ENCODE measurements at regions not wholly inside any gene's neighbourhood (a gene's known extent, or its start where the extent isn't known, plus 50 kb on each side); places are given as distances from the start of the nearest gene placed in this dataset.

GRCh38 chr7:54337466-54337865 is 204.7 kb upstream of the VSTM2A start:
- no peak for TF ChIP-seq CTCF (conservative IDR thresholded peaks at IDR 0.05)
- TF ChIP-seq EZH2 (IDR thresholded peaks at IDR 0.05; ENCODE audit: low read depth): no peak
